Esophagus squamous epithelium (tissue), 4 donors: ENCODE measurements at regions not wholly inside any gene's neighbourhood (a gene's known extent, or its start where the extent isn't known, plus 50 kb on each side); places are given as distances from the start of the nearest gene placed in this dataset.

Experiments used
- POLR2A ChIP-seq, 4 donors: fragments of 450-650 bp; IDR thresholded peaks; one replicate each; pipeline ENCODE4 v1.6.1; 2017; ENCODE audit warnings: antibody characterized with exemption in 4 of 4, mild to moderate bottlenecking in 4 of 4, moderate library complexity in 3 of 4
- TF ChIP-seq, protein P1 (sequence below), 6 experiments: fragments of 450-650 bp in 4 of 6; fragments of 200-600 bp in 2 of 6; sonication (generic) in 2 of 6; IDR thresholded peaks; one replicate each; pipeline ENCODE4 v1.5.1; 2016 to 2019; ENCODE audit warnings: antibody characterized with exemption in 6 of 6, mild to moderate bottlenecking in 4 of 6, moderate library complexity in 4 of 6

DNA sequence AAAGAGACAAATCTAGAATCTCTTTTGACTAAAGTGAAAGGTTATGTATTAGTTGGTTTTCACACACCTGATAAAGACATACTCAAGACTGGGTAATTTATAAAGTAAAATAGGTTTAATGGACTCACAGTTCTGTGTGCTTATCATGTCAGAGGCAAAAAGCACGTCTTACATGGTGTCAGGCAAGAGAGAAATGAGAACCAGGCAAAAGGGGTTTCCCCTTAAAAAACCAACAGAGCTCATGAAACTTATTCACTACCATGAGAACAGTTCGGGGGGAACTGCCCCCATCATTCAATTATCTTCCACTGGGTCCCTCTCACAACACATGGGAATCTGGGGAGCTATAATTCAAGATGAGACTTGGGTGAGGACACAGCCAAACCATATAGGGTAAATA, 486.8 kb downstream of the DACH1 start:
- no peak for TF ChIP-seq POLR2A (IDR thresholded peaks at IDR 0.05)
- TF ChIP-seq, protein P1, sequence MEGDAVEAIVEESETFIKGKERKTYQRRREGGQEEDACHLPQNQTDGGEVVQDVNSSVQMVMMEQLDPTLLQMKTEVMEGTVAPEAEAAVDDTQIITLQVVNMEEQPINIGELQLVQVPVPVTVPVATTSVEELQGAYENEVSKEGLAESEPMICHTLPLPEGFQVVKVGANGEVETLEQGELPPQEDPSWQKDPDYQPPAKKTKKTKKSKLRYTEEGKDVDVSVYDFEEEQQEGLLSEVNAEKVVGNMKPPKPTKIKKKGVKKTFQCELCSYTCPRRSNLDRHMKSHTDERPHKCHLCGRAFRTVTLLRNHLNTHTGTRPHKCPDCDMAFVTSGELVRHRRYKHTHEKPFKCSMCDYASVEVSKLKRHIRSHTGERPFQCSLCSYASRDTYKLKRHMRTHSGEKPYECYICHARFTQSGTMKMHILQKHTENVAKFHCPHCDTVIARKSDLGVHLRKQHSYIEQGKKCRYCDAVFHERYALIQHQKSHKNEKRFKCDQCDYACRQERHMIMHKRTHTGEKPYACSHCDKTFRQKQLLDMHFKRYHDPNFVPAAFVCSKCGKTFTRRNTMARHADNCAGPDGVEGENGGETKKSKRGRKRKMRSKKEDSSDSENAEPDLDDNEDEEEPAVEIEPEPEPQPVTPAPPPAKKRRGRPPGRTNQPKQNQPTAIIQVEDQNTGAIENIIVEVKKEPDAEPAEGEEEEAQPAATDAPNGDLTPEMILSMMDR (IDR thresholded peaks at IDR 0.05): no peak
